NCI-H1105 (cell line): ENCODE measurements at regions not wholly inside any gene's neighbourhood (a gene's known extent, or its start where the extent isn't known, plus 50 kb on each side); places are given as distances from the start of the nearest gene placed in this dataset.
"Not testable (repeated sequence)": the region's sequence is repeated elsewhere in the genome, so short reads cannot be mapped to it uniquely, and the experiment has no call there.

Source experiments
- DNase-seq: peaks from one replicate; lab custom pipeline; 2025; lab: John Stamatoyannopoulos, UW

- DNase-seq, result no peak
These were observed 158.4 kb upstream of the CCDC54 start for GRCh38 chr3:107218864-107219269.

- no peak for DNase-seq
These were observed 156.7 kb upstream of the CCDC54 start for GRCh38 chr3:107220538-107220937.

- no peak for DNase-seq
These were observed 155.4 kb upstream of the CCDC54 start for GRCh38 chr3:107221856-107222255.

- no peak for DNase-seq
These were observed 154.3 kb upstream of the CCDC54 start for GRCh38 chr3:107222907-107223306.

GRCh38 chr3:107224026-107224596, 153.1 kb upstream of the CCDC54 start:
- DNase-seq, result no peak

GRCh38 chr3:107227091-107227490, 150.1 kb upstream of the CCDC54 start:
- DNase-seq, result no peak

- not testable (repeated sequence) for DNase-seq
These were observed 143.4 kb upstream of the CCDC54 start for GRCh38 chr3:107233877-107234276.

GRCh38 chr3:107235193-107235927, 141.9 kb upstream of the CCDC54 start:
- no peak for DNase-seq

- peak; percentile 22 for DNase-seq
These were observed 141.3 kb upstream of the CCDC54 start for GRCh38 chr3:107235928-107236315.

- no peak for DNase-seq
These were observed 140.4 kb upstream of the CCDC54 start for GRCh38 chr3:107236655-107237337.

GRCh38 chr3:107238787-107239186, 138.5 kb upstream of the CCDC54 start:
- no peak for DNase-seq

- no peak for DNase-seq
These were observed 137.5 kb upstream of the CCDC54 start for GRCh38 chr3:107239703-107240102.

- DNase-seq, result peak; percentile 46
These were observed 136.8 kb upstream of the CCDC54 start for GRCh38 chr3:107240183-107241091.

GRCh38 chr3:107241217-107241616, 136.0 kb upstream of the CCDC54 start:
- DNase-seq, result peak; percentile 7

GRCh38 chr3:107242579-107242978, 134.7 kb upstream of the CCDC54 start:
- DNase-seq, result peak; percentile 72

GRCh38 chr3:107247116-107247515, 130.1 kb upstream of the CCDC54 start:
- no peak for DNase-seq

GRCh38 chr3:107249132-107249531, 128.1 kb upstream of the CCDC54 start:
- DNase-seq, result no peak

GRCh38 chr3:107250221-107250620, 127.0 kb upstream of the CCDC54 start:
- DNase-seq, result no peak

GRCh38 chr3:107251819-107252218, 125.4 kb upstream of the CCDC54 start:
- DNase-seq, result no peak

- DNase-seq, result no peak
These were observed 120.3 kb upstream of the CCDC54 start for GRCh38 chr3:107256963-107257362.

GRCh38 chr3:107258300-107258699, 118.9 kb upstream of the CCDC54 start:
- no peak for DNase-seq

GRCh38 chr3:107260207-107260606, 117.0 kb upstream of the CCDC54 start:
- DNase-seq, result no peak
